ENCODE measurements at regions not wholly inside any gene's neighbourhood (a gene's known extent, or its start where the extent isn't known, plus 50 kb on each side); places are given as distances from the start of the nearest gene placed in this dataset.
"Not testable (repeated sequence)": the region's sequence is repeated elsewhere in the genome, so short reads cannot be mapped to it uniquely, and the experiment has no call there.

DNA sequence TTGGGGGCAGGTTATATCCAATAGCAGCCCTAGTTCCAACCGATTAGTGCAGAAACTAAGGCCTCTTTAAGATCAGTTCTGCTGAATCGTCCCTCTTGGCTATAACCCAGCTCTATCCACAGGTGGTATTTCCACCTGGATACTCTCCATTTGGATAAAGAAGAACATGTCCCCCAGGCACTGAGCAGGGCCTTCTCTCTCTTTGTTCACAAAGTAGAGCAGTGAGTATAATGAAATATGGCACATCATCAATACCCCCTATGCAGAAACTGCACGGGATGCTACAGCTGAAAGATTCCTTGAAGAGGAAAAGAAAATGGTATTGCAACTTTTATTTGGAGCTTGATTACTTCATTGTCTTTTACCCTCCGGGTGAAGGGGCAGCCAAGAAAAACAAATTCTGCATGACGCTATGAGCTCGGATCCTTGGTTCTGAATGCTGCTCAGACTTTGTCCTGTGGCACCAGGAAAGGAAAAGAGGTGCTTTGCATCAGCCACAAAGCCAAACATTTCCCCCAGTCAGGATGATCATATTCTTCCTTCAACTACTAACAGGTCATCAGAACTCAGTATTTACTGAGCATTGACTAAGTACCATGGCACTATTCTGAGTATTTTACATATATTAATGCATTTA is 399.7 kb downstream of the NPIPA8 start:
- no peak for DNase-seq

DNA sequence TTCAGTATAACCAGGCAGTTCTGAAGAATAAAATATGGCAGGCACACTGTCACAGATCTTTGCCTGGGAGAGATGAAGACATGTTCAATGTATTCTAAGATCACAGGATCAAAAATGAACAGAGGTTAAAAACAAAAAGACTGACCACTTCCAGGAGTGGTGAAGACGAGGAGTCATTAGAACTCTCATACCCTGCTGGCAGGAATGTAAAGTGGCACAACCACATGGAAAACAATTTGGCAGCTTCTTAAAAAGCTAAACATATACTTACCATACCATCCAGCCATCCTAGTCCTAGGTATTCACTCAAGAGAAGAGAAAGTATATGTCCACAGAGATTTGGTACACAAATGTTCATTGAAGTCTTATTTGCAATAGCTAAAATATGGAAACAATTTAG is 406.3 kb downstream of the NPIPA8 start:
- no peak for DNase-seq

DNA sequence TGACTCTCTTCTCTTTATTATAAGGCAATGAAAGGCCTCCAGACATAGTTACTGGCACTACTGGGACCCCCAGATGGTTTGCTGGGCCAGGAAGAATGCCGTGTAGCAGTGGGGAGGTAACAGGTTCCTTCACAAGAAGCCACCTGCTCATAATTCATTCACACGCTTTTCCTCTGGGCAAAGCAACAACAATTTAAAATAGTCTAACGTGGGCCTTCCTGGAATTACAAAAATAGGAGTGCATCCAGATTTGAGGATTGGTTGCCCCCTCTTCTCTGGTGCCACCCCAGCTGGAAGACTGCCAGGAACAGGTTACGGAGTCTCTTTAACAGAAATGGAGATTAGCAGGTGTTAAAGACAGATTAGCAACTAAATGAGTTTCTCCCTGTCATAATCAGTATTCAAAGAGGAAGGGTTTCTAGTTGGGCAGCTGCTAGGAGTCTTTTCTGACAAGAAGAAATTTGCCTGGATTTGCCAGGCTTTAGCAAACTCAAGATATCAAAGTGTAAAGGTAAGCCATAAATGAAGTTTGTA is 409.6 kb downstream of the NPIPA8 start:
- no peak for DNase-seq

DNA sequence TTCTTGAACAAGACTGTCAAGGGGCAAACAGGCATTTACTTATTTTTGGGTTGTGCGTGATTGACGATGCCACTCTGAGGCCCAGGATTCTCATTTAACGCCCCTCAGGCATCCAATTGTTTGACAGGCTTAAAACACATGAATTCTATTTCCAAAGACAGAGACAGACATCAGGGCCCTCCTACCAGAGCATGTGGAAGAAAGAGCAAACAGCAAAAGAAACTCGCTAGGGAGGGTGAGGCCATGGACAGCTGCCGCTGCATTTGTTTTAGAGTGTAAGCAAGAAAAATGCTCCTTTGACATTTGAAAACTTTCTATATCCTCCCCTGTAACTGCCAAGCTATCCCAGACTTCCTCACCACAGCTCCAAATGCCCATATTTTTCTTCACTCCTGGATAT is 410.1 kb downstream of the NPIPA8 start:
- no peak for DNase-seq

DNA sequence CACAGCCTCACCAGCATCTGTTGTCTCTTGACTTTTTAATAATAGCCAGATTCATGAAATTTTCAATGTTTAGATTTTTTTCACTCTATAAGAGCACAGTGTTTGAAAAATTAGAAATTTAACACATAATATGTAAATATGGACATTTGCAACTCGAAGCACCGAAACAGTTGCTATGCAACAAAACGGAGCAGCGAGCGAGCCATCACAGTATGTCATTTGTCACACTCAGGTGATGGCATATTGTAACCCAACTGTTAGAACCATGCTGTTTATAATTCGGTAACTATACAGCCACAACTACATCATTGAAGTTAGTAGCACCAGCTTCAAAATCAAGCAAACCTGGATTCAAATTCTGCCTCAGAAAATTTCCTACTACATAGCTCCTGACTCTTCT is 410.8 kb downstream of the NPIPA8 start:
- DNase-seq = no peak

DNA sequence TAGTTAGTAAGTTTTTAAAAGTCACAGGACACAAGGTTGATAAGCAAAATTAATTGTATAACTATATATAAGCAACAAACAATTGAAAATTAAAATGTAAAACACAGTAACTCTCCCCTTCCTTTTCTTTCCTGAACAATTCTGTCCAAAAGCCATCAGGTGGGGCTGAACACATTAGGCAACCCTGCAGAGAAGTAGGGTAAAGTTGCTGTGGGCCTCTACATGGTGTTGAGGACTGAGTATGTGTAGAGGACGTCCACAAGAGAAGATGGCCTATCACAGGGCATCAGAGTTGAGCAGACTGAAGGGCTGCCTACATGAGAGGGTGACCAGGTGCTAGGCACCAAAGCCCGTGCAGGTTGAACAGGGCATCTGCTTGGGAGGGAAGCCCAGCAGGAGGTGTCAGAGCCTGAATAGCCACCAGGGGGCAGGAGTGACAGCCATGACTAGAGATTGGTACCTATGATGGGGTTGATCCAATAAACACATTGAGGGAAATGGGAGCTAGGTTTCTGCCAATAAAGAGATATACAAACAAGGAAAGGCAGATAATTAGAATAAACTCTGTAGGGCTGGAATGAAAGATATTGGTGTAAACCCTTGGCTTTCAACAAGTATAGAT is 415.1 kb downstream of the NPIPA8 start:
- DNase-seq = peak; percentile 65

DNA sequence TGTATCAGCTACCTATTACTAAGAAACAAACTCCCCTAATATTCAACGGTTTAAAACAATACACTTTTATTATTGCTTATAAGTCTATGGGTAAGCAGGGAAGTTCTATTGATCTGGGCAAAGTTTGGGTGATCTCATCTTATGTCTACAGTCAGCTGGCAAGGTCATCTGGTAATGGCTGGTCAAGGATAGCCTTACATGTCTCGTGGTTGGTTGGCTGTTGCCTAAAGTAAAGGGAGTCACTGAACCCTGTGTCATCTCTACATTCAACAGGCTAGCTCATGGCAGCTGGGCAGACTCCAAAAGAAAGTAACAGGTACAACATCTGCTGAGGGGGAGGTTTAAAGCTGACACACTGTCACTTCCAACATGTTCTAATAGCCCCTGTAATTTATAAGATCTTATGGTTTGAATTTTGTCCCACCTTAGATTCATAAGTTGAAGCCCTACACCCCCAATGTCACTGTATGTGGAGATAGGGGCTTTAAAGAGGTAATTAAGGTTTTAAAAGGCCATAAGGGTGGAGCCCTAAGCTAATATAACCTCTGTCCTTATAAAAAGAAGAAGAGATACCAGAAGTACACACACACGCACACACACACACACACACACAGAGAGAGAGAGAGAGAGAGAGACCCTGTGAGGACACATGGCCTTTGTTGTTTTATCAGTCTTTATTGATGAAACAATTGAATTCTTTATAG is 419.1 kb downstream of the NPIPA8 start:
- no peak for DNase-seq

DNA sequence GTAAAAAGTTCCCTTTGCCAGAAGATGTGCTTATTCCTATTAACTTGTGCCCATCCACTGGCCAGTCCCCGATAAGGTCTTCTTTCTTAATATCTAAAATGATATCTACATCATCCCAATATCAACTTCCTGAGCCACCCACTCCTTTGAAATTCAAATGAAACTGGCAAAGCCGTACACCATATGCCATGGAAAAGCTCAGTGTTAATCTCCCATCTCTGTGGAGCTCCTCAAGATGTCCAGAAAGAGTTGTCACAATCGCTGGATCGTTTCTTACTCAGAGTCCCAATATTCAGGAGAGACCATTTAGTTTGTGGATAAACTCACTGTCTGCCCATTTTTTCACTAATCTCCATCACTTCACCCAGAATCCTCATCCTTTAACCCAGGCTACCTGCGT is 420.7 kb downstream of the NPIPA8 start:
- no peak for DNase-seq

DNA sequence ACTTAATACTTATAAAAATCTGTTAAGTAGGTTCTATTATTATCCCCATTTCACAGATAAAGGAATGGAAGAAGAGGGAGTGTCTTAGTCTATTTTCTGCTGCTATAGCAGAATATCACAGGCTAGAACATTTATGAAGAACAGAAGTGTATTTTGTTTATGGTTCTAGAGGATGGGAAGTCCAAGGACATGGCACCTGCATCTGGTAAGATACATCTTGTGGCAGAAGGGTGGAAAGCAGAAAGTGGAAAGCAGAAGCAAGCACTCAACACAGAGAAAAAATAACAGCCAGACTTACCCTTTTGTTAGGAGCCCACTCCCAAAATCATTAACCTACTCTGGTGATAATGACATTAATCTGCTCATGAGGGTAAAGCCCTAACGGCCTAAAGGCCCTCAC is 422.4 kb downstream of the NPIPA8 start:
- no peak for DNase-seq

DNA sequence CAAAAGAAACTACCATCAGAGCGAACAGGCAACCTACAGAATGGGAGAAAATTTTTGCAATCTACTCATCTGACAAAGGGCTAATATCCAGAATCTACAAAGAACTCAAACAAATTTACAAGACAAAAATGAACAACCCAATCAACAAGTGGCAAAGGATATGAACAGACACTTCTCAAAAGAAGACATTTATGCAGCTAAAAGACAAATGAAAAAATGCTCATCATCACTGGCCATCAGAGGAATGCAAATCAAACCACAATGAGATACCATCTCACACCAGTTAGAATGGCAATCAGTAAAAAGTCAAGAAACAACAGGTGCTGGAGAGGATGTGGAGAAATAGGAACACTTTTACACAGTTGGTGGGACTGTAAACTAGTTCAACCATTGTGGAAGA is 425.0 kb downstream of the NPIPA8 start:
- DNase-seq = not testable (repeated sequence)

DNA sequence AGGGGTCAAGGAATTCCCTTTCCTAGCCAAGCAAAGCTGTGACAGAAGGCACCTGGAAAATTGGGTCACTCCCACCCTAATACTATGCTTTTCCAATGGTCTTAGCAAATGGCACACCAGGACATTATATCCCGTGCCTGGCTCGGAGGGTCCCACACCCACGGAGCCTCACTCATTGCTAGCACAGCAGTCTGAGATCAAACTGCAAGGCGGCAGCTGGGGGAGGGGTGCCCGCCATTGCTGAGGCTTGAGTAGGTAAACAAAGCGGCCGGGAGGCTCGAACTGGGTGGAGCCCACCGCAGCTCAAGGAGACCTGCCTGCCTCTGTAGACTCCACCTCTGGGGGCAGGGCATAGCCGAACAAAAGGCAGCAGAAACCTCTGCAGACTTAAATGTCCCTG is 429.9 kb downstream of the NPIPA8 start:
- not testable (repeated sequence) for DNase-seq

DNA sequence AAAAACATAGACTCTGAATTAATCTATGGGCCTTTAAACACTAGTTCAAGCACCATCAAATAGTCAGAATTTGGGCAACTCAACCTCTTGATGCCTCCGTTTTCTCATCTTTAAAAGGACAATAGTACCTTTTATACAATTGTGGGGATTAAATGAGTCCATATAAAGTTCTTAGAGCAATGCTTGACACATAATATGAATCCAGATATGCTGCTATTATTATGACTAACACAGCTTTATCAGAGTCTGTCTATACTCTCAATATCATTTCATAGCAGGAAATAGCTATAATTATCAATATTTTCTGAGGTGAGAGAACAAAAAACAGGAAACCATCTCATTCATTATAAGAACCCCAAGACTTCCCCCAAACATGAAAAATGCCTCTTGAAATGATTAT is 430.5 kb upstream of the XYLT1 start:
- DNase-seq = no peak

DNA sequence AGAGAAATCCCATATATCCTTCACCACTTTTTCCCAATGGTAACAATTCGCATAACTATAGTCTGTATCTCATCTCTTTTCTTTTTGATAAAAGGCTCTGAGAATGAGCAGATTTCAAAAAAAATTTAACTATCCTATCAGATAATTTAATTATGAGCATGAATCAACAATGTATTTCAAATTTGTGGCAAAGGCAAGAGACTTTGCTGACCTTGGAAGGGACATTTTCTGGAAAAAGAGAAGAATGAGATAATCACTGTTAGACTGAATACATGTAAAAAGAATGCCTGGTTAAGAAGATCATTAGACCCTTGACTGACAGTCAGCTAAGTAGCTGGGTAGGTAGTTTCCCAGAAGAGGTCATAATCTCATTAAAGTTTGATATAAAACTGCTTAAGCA is 428.4 kb upstream of the XYLT1 start:
- no peak for DNase-seq

DNA sequence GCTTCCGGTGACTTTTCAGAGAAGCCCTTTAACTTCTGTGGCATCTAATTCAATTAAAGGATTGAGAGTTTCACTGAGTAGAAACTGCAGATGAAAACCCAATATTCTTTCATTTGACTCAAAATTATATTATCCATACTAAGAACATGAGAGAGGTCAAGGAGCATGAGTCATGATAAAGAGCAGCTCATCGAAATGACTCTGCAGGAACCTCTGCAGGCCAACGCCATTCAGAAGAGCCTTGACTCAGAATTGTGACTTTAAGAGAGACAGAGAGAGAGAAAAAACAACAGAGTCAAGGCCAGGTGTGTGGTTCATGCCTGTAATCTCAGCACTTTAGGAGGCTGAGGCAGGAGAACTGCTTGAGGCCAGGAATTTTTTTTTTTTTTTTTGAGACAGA is 417.2 kb upstream of the XYLT1 start:
- DNase-seq = no peak

DNA sequence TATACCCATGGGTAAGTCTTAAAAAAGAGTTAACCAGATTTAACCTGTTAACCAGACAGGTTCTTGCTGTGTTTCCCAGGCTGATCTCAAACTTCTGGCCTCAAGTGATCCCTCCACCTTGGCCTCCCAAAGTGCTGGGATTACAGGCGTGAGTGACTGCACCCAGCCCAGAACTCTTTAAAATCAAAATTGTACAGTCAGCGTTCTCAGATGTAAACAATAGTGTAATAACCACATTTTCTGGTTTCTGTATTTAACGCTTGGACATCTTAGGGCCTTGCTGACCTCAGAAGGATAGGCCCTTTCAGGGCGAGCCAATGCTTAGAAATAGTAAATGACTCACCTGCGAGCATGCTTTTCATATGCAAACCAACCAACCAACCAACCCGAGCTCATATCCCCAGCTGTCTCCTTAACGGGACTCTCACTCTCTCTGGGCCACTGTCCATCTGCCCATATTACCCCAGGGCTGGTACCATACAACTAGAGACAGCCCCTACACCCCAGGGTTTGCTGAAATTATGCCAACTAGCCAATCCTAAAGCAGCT is 415.0 kb upstream of the XYLT1 start:
- no peak for DNase-seq

DNA sequence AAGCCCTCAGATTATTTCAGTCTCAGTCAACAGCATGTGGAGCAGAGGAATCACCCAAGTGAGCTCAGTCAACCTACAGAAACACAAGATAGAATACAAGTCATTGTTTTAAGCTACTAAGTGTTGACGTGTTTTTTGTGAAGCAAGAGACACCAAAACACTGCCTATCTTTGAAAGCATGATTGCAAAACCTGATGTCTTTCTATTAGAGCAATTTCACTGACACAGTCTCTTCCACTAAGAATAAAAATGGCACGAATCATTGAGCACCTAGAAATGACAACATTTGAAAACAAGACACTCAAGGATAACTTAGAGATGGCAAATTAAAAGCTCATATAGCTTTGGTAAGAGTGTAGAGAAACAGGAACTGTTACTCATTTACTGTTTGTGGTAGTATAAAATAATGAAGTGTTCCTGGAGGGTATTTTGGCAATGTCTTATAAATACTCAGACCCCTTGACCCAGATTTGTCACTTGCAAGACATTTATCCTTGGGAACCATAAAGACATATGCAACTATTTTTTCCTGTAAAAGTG is 407.1 kb upstream of the XYLT1 start:
- no peak for DNase-seq

DNA sequence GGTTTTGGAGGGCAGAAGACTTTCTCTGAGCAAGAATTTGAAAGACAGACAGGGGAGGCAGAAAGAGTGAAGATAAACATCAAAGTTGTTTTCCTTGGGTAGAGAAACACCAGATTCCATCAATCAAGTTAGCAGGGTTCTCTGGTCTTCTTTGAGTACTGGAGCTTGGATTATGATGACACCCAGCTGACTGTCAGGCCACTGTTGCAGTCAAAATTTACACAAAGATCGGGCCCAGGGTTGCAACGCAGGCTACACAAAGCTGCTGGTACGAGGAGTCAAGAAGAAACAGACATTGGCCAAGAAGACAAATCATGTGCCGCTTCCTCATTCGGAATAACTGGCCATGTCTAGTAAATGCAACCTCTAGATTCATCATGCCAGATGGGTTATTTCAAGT is 396.2 kb upstream of the XYLT1 start:
- DNase-seq = no peak

DNA sequence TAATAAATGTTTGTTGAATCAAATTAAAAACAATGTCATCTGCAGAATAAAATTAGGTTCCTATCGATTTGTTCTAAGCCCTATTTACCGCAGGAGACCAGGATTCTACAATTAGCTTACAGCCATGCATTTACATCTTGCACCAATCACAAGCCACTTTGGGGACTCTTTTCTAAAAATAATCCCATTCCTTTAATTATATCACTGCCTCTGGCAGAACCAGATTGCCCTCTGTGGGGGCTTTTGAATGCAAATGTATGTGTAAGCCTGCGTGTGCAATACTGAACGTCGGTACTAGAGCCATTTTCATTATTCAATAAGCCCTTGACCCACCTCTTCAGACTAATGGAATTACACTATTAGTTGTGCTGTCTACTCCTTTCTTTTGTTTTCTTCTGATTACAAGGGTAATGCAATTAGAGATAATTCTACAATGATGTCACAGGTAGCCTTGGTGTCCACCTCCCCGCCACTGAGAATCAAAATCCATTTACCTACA is 391.3 kb upstream of the XYLT1 start:
- DNase-seq = no peak

DNA sequence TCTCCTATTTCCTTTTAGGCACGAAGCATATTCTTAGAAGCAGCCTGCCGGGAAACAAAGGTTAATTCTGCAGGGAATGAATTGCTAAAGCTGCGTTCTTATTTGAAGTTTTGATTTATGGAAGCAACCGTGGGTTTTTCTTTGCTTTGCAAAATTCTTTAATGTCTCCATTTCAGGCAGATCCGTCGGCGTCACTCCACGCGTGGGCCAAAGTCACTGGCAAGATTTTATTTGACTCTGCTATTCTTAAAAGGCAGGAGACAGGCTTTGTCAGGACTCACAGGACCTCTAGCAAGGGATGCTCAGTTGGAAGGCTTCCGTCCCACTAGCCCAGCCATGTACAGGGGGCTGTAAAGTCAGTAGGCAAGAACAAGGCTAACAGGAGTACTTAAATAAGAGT is 387.3 kb upstream of the XYLT1 start:
- DNase-seq = no peak

DNA sequence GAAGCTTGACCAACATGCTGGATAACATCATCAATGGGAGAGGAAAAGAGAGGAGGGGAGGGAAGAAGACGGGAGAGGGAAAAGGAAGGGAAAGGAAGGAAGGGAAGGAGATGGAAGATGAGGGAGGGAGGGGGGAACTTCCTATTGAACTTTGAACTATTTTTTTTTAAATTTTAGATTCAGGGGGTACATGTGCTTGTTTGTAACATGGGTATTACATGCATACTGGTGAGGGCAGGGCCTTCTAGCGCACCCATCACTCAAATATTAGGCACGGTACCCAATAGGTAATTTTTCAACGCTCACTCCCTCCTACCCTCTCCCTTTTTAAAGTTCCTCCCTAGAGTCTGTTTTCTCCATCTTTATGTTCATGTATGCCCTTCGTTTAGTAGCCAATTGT is 383.2 kb upstream of the XYLT1 start:
- DNase-seq = no peak

DNA sequence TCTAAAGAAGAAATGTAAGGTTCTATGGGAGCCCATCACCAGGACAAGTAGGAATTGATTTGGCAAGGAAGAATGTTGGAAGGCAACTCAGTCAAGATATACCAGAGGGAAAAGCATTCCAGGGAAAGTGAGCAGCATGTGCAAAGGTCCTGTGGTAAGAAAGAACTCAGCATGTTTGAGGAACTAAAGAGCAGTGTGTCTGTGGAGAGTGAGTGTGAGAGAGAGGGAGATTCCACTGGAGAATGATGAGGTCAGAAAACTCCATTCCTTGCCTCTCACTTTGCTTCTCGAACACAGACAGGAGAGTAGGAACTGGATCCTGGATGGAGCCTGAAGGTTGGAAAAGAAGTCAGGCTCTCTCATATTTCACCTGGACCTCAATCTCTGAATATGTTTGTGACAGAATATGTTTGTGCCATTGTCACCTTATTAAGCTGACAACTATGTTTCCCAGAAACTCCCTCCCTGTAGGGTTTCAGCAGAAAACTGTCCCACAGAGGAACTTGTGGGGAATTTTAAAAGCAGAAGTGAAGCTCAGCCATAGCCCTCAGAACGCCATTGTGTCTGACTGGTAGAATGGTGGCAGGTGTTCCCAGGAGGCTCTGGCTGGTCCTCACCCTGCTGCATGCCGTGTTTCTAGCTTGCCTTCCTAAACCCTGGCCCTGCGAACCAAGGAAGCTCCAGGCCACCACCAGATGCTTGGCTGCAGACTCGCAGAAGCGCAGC is 382.4 kb upstream of the XYLT1 start:
- DNase-seq = no peak

DNA sequence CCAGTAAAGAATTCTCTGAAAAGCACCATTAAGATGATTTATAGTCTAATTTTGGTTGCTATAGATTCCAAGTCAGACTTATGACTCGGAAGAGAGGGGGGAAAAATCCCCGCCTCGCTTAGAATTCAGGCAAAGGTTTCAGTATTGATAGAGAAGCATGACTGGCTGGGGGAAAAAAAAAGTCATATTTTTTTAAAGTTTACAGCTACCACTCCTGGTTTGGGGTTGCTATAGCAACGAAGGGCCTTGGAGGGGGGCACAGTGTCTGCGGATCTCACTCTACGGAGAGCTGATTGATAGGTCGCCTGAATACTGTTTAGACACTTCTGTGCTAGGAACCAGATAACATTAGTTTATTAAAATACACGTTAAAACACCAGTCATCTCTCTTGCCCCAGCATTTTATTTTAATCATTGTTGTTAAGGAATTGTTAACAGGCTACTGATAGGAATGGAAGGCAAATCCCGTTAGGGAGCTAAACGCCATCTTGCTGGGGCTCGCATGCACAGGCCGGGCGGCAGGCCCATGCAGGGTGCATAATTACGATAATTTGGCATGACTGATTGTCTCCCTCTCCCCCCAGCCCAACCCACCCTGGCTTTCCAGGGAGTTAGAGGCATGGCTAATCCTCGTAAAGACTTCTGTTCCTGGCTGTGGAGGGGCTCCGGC is 380.0 kb upstream of the XYLT1 start:
- DNase-seq = no peak

All from islet precursor cell (in vitro differentiated cells).